ENCODE measurements at regions not wholly inside any gene's neighbourhood (a gene's known extent, or its start where the extent isn't known, plus 50 kb on each side); places are given as distances from the start of the nearest gene placed in this dataset.
"Not testable (repeated sequence)": the region's sequence is repeated elsewhere in the genome, so short reads cannot be mapped to it uniquely, and the experiment has no call there.

- no peak for DNase-seq (ENCODE audit: low read depth, low spot score)
Measured at GRCh38 chr2:53610260-53610659, 157.3 kb upstream of the CHAC2 start.

- no peak for DNase-seq (ENCODE audit: low read depth, low spot score)
Measured at GRCh38 chr2:53609551-53609950, 158.1 kb upstream of the CHAC2 start.

GRCh38 chr2:53608293-53608692 is 159.3 kb upstream of the CHAC2 start:
- no peak for DNase-seq (ENCODE audit: low read depth, low spot score)

GRCh38 chr2:53600815-53601214 is 166.8 kb upstream of the CHAC2 start:
- DNase-seq (ENCODE audit: low read depth, low spot score) = no peak

- DNase-seq (ENCODE audit: low read depth, low spot score) = not testable (repeated sequence)
Measured at GRCh38 chr2:53586733-53587612, 180.6 kb upstream of the CHAC2 start.

- no peak for DNase-seq (ENCODE audit: low read depth, low spot score)
Measured at GRCh38 chr2:53584986-53585385, 182.6 kb upstream of the CHAC2 start.

GRCh38 chr2:53583583-53583982 is 184.0 kb upstream of the CHAC2 start:
- DNase-seq (ENCODE audit: low read depth, low spot score) = no peak

GRCh38 chr2:53582556-53582955 is 185.0 kb upstream of the CHAC2 start:
- DNase-seq (ENCODE audit: low read depth, low spot score) = no peak

- DNase-seq (ENCODE audit: low read depth, low spot score) = no peak
Measured at GRCh38 chr2:53576166-53576565, 191.4 kb upstream of the CHAC2 start.

GRCh38 chr2:53575721-53576124 is 191.9 kb upstream of the CHAC2 start:
- no peak for DNase-seq (ENCODE audit: low read depth, low spot score)

GRCh38 chr2:53572696-53573095 is 194.9 kb upstream of the CHAC2 start:
- DNase-seq (ENCODE audit: low read depth, low spot score) = no peak

- no peak for DNase-seq (ENCODE audit: low read depth, low spot score)
Measured at GRCh38 chr2:53569957-53570727, 197.5 kb upstream of the CHAC2 start.

- DNase-seq (ENCODE audit: low read depth, low spot score) = no peak
Measured at GRCh38 chr2:53568469-53568868, 199.1 kb upstream of the CHAC2 start.

- DNase-seq (ENCODE audit: low read depth, low spot score) = no peak
Measured at GRCh38 chr2:53567073-53567472, 200.5 kb upstream of the CHAC2 start.

- no peak for DNase-seq (ENCODE audit: low read depth, low spot score)
Measured at GRCh38 chr2:53562407-53562806, 205.2 kb upstream of the CHAC2 start.

- DNase-seq (ENCODE audit: low read depth, low spot score) = no peak
Measured at GRCh38 chr2:53561155-53561554, 206.4 kb upstream of the CHAC2 start.

- no peak for DNase-seq (ENCODE audit: low read depth, low spot score)
Measured at GRCh38 chr2:53559302-53559966, 208.2 kb upstream of the CHAC2 start.

- DNase-seq (ENCODE audit: low read depth, low spot score) = no peak
Measured at GRCh38 chr2:53558867-53559266, 208.7 kb upstream of the CHAC2 start.

- DNase-seq (ENCODE audit: low read depth, low spot score) = no peak
Measured at GRCh38 chr2:53549497-53549896, 218.1 kb upstream of the CHAC2 start.

- no peak for DNase-seq (ENCODE audit: low read depth, low spot score)
Measured at GRCh38 chr2:53545604-53546003, 222.0 kb upstream of the CHAC2 start.

- DNase-seq (ENCODE audit: low read depth, low spot score) = no peak
Measured at GRCh38 chr2:53544871-53545558, 222.6 kb upstream of the CHAC2 start.

- no peak for DNase-seq (ENCODE audit: low read depth, low spot score)
Measured at GRCh38 chr2:53543083-53543482, 224.5 kb upstream of the CHAC2 start.
